ES-I3 (cell line): ENCODE measurements at regions not wholly inside any gene's neighbourhood (a gene's known extent, or its start where the extent isn't known, plus 50 kb on each side); places are given as distances from the start of the nearest gene placed in this dataset.

Experiments
- H3K36me3 ChIP-seq: 2 replicates; pipeline ENCODE4 v1.6.1; 2013; ENCODE audit warnings: mild to moderate bottlenecking, low read length, control low read depth, moderate library complexity; ENCODE audit not compliant: insufficient read depth
- H3K4me1 ChIP-seq: 2 replicates; pipeline ENCODE4 v1.6.1; 2013; ENCODE audit warnings: mild to moderate bottlenecking, control low read depth, low read length; ENCODE audit not compliant: insufficient read depth
- H3K9ac ChIP-seq: 2 replicates; pipeline ENCODE4 v1.6.1; 2013; ENCODE audit warnings: low read depth, mild to moderate bottlenecking, low read length, moderate library complexity
- H3K9me3 ChIP-seq: 2 replicates; pipeline ENCODE4 v1.6.1; 2013; ENCODE audit warnings: mild to moderate bottlenecking, low read length, moderate library complexity; ENCODE audit not compliant: control insufficient read depth, insufficient read depth

DNA sequence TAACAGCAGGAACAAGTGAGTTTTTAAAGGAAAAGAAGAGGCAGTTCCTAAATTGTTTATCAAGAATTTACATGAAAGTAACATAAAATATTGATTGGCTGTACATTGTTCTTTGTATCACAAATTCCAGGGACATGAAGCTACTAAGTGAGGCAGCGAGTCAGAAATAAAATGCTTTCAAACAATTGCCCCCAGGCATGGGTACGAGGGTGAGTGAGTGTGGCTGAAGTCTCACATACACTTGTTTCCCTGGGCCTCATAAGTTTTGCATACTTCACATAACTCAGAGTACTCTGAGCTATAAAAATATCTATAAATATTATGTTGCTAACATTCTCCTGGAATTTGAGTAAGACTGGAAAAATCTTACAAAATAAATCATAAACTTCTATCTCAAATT, 511.6 kb upstream of the PRKX start:
- Histone ChIP-seq H3K9me3 (no peaks in the 10 kb centered on the region), H3K9ac (no peak overlapping the region), H3K36me3 (no peaks in the 10 kb centered on the region), H3K4me1 (no peaks in the 10 kb centered on the region)

DNA sequence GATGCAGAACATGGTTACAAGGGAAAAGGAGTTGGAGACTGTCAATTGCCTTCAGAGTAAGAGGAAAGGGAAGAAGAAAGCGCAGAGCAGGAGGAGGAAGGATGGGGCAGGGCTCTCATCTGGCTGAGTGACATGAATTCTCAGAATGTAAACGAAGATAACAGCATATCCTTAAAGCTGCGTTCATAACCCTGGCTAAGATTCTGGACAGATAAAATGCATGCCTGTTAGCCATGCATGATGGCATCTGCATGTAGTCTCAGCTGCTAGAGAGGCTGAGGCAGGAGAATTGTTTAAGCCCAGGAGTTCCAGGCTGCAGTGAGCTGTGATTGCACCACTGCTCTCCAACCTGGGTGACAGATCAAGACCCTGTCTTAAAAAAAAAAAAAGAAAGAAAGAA, 493.5 kb upstream of the PRKX start:
- no peaks in the 10 kb centered on the region for H3K4me1 ChIP-seq
- no peak overlapping the region for H3K9ac ChIP-seq
- H3K9me3 ChIP-seq = peaks cover 5% of the 10 kb centered on the region; the same call in 1 of the 2 replicates
- no peaks in the 10 kb centered on the region for H3K36me3 ChIP-seq

DNA sequence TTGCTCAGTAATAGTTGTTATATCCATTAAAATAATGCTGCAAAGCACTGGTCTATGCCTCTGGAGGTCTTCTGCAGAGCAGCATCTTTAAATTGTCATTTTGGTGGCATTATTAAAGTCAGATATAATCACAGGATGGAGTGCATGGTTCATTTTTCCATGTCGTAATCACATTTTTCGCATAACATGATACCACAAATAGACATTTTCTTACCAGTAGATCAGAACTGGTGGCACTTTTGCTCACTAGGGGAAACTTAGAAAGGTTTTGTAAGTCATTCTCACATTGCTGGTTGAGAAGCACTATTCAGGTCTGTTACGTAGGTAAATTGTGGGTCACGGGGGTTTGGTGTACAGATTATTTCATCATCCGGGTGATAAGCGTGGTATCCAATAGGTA, 484.5 kb upstream of the PRKX start:
- no peak overlapping the region for H3K9ac ChIP-seq
- H3K36me3 ChIP-seq = no peaks in the 10 kb centered on the region
- H3K9me3 ChIP-seq = no peaks in the 10 kb centered on the region
- no peaks in the 10 kb centered on the region for H3K4me1 ChIP-seq

DNA sequence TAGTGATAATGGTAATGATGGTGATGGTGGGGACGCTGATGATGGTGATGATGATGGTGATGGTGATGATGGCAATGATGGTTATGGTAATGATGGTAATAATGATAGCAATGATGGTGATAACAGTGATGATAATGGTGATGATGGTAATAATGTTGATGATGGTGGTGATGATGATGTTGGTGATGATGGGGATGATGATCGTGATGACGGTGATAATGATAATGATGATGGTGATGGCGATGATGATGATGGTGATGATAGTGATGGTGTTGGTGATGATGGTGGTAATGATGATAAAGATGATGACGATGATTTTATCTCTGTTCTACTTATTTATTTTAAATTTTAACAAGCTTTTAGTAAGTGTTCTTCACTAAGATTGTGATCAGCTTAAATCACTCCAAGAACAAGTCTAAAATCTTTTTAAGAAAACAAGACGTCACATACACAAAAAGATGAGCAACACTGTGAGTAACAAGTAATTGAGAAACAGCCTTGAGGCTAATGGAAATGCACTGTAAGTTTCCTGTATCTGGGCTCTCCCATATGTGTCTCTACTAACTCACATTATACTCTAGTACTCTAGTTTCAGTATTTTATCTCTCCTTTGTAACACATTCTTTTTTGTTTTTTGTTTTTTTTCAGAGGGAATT, 480.2 kb upstream of the PRKX start:
- Histone ChIP-seq H3K36me3 (no peaks in the 10 kb centered on the region), H3K9ac (no peak overlapping the region), H3K9me3 (no peaks in the 10 kb centered on the region), H3K4me1 (no peaks in the 10 kb centered on the region)

DNA sequence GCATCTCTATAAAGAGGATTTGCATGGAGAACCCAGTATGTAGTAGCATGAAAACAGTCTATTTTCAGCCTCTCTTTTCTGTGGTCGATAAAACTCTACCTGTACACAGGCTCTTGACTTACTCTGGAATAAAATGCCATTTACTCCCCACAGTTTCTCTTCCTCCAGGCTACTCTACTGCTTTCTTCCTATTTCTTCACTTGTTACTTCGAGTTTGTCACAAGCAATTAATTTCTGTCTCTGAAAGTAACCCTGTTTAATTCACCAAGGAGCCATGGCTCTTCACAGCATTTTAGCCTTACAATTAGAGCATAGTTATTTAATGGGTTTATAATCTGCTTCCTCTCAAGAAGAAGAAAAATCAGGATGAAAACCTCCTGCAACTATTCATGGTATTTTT, 472.9 kb upstream of the PRKX start:
- peaks cover 6% of the 10 kb centered on the region for H3K4me1 ChIP-seq
- H3K9me3 ChIP-seq = 0 out of 2 replicates have a peak, but pooled peaks cover 2% of the 10 kb centered on the region
- H3K36me3 ChIP-seq = no peaks in the 10 kb centered on the region
- no peak overlapping the region for H3K9ac ChIP-seq

DNA sequence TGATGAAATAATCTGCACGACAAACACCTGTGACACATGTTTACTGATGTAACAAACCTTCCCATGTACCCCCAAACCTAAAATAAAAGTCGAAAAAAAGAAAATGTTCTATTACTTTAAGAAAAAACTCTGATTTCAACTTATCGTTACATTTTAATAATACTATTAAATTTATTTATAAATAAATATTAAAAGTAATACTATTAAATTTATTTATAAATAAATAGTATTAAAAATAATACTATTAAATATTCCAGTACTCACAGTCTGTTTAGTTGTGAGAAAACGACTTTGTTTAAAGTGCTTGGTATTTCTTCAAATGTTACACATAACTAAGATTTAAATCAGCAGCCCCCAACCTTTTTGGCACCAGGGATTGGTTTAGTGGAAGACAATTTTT, 471.6 kb upstream of the PRKX start:
- H3K9me3 ChIP-seq = 0 out of 2 replicates have a peak, but pooled peaks cover 2% of the 10 kb centered on the region
- H3K36me3 ChIP-seq = no peaks in the 10 kb centered on the region
- H3K9ac ChIP-seq = no peak overlapping the region
- peaks cover 6% of the 10 kb centered on the region for H3K4me1 ChIP-seq

DNA sequence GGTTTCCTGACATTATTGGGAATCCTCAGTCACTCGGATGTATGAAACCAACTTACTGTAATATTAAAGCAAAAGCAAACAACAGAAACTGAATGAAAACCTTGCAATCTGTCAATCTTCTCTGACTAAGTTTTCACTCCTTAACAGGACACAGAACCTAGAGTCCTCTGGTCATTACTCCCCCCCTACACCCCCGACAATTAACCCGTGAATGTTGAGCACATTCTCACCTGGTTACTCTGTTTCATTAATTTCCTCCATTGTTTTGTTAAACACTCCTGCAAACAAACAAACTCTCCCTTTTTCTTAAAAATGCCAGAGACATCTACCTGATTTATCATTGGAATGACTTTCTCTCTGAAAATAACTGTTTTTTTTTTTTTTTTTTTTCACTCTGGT, 469.0 kb upstream of the PRKX start:
- H3K9me3 ChIP-seq = 0 out of 2 replicates have a peak, but pooled peaks cover 2% of the 10 kb centered on the region
- H3K4me1 ChIP-seq = peaks cover 6% of the 10 kb centered on the region
- peak overlapping the region; percentile 17; the same call in 1 of the 2 replicates for H3K9ac ChIP-seq
- H3K36me3 ChIP-seq = no peaks in the 10 kb centered on the region

DNA sequence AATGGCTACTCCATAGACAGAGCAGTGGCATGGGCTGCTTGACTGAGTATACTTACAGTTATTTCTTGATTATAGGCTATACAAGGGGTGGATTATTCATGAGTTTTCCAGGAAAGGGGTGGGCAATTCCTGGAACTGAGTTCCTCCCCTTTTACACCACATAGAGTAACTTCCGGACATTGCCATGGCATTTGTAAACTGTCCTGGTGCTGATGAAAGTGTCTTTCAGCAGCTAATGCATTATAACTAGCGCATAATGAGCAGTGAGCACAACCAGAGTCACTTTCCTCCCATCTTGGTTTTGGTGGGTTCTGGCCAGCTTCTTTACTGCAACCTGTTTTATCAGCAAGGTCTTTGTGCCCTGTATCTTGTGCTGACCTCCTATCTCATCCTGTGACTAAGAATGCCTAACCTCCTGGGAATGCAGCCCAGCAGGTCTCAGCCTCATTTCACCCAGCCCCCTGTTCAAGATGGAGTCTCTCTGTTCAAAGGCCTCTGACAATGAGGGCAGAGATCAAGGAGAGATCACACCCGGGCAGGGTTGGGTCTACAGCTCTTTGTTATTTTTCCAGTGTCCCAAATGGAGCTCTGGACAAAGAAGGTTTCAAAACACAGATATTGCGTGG, 468.4 kb upstream of the PRKX start:
- peaks cover 6% of the 10 kb centered on the region for H3K4me1 ChIP-seq
- no peaks in the 10 kb centered on the region for H3K36me3 ChIP-seq
- peak overlapping the region; percentile 17 for H3K9ac ChIP-seq
- H3K9me3 ChIP-seq = 0 out of 2 replicates have a peak, but pooled peaks cover 2% of the 10 kb centered on the region

DNA sequence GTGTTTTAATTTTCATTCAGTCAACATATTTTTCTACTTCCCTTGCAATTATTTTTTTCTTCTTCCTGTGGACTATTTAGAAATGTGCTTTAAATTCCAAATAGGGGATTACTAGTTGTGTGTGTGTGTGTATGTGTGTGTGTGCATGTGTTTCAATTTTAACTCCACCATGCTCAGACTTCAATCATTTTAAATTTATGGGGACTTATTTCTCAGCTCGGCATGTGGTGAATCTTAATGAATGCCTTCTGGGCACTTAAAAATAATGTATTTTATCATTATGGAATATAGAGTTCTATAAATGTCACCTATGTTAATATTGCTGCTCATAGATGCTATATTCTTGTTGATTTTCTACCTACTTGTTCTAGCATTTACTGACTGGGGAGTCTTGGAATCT, 465.6 kb upstream of the PRKX start:
- Histone ChIP-seq H3K36me3 (no peaks in the 10 kb centered on the region), H3K9ac (no peak overlapping the region), H3K9me3 (no peaks in the 10 kb centered on the region), H3K4me1 (peaks cover 6% of the 10 kb centered on the region)

DNA sequence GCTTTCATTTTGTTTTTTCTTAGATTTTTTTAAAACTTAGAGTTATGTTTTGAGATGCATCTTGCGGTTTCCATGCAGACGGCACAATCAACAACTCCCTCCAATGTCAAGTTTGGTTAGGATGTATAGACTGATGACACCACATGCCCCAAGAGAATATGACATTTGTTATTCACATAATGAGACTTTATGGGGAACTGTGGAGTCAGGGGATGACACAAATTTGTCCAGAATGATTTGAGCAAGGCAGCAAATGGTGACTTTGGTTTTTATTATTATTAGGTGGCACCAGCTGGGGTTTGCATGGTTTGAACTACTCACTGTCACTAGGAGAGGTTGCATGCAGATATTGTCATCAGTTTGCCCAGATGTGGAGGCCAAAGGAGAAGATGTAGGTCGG, 461.8 kb upstream of the PRKX start:
- H3K9ac ChIP-seq = no peak overlapping the region

DNA sequence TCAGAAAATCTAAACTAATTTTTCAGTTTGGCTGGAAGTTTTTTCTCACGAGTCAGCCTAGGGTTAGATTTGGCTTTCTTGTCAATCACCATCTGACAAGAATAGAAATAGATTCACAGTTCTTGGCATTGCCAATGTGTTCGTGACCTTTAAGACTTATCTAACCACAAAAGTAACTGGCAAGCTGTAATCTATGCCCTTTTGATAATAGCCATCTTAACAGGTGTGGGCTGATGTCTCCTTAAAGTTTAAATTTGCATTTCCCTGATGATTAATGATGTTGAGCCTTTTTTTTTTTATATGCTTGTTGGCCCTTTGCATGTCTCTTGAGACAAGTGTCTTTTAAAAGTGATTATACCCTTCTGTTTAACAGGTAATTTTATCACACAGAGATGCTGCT, 460.3 kb upstream of the PRKX start:
- 0 out of 2 replicates have a peak, but pooled peaks cover 6% of the 10 kb centered on the region for H3K9me3 ChIP-seq
- H3K4me1 ChIP-seq = no peaks in the 10 kb centered on the region
- H3K9ac ChIP-seq = no peak overlapping the region
- no peaks in the 10 kb centered on the region for H3K36me3 ChIP-seq

More for the DNA sequence above, 461.8 kb upstream of the PRKX start:
- H3K9me3 ChIP-seq = 0 out of 2 replicates have a peak, but pooled peaks cover 6% of the 10 kb centered on the region
- no peaks in the 10 kb centered on the region for H3K4me1 ChIP-seq
- no peaks in the 10 kb centered on the region for H3K36me3 ChIP-seq

DNA sequence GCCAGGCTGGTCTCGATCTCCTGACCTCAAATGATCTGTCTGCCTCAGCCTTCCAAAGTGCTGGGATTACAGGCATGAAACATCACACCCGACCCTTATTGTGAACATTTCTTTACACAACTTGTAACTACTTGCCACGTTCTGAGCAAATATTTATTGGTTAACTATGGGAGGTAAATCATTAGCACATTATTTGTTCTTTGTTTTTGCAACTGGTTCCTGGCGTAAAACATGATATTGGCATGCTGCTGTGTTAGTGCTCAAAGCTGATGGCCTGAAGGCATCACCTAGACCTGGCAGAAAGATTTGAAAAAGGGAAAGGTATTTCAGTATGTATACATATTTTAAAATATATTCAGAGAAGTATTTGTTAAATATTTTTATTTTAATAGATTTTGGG, 438.3 kb upstream of the PRKX start:
- H3K36me3 ChIP-seq = no peaks in the 10 kb centered on the region
- no peaks in the 10 kb centered on the region for H3K9me3 ChIP-seq
- H3K9ac ChIP-seq = no peak overlapping the region
- H3K4me1 ChIP-seq = no peaks in the 10 kb centered on the region

DNA sequence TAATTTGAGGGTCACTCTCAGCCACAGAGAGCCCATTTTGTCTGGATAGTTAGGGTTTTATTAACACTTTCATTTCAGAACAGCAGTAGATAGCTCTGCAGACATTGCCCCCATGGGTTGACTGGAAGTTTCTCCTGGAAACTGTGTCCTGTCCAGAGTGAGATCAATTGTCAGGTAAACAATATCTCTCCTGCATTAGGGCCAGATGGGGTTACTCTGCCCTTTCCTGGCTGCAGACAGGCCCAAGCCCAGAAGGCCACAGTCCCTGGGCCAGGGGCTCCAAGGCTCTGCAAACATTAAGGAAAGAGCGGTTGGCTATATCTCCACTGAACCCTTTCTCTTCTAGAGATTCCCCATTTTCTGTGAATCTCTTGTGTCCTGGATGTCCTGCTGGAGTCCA, 436.8 kb upstream of the PRKX start:
- Histone ChIP-seq H3K9me3 (no peaks in the 10 kb centered on the region), H3K9ac (no peak overlapping the region), H3K4me1 (no peaks in the 10 kb centered on the region), H3K36me3 (no peaks in the 10 kb centered on the region)

DNA sequence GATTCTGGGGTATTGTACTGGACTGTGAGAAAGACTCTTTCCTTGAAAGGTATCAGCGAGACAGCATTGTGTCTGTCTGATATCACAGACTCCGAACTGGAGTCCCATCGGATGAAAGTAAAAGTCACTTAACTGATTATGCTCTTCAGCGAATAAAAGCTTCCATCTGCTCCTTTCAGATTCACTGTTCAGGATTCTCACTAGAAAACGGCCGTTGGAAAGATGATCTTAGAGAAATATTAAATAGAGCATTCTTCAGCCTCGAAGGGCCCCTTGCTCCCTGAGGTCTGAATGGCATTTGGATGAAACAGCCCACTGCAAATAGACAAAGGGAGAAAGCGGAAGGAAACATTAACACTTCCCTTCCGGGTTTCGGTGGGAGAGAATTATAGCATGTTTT, 416.2 kb upstream of the PRKX start:
- Histone ChIP-seq H3K9ac (no peak overlapping the region), H3K36me3 (no peaks in the 10 kb centered on the region), H3K9me3 (peaks cover 6% of the 10 kb centered on the region), H3K4me1 (peaks cover 10% of the 10 kb centered on the region; the same call in 1 of the 2 replicates)
